DND-41 (cell line): ENCODE measurements at regions not wholly inside any gene's neighbourhood (a gene's known extent, or its start where the extent isn't known, plus 50 kb on each side); places are given as distances from the start of the nearest gene placed in this dataset.

Experiments
- ATAC-seq: fragments of 200-7000 bp; cut with Tn5 transposase; 3 replicates; pipeline ENCODE4 v1.9.1; 2021; ENCODE audit warnings: low read depth; ENCODE audit not compliant: insufficient read depth
- DNase-seq: peaks from one replicate; pipeline ENCODE4 v3.0.0-alpha.2; 2020
- H2AFZ ChIP-seq: 2 replicates; pipeline ENCODE4 v1.6.0; 2012; ENCODE audit warnings: low read depth, low read length
- H3K27ac ChIP-seq: 2 replicates; pipeline ENCODE4 v1.5.1; 2012; ENCODE audit warnings: low read length, inconsistent platforms
- H3K27me3 ChIP-seq: fragments of 200-600 bp; sonication (generic); 2 replicates; pipeline ENCODE4 v1.6.0; 2012; ENCODE audit warnings: low read length, mild to moderate bottlenecking, inconsistent platforms; ENCODE audit not compliant: insufficient read depth, poor library complexity
- H3K36me3 ChIP-seq: 2 replicates; pipeline ENCODE4 v1.5.1; 2012; ENCODE audit warnings: low read length, inconsistent platforms; ENCODE audit not compliant: insufficient read depth
- H3K4me1 ChIP-seq: 2 replicates; pipeline ENCODE4 v1.5.1; 2012; ENCODE audit warnings: mild to moderate bottlenecking, low read length; ENCODE audit not compliant: insufficient read depth
- H3K4me2 ChIP-seq: 2 replicates; pipeline ENCODE4 v1.6.0; 2012; ENCODE audit warnings: mild to moderate bottlenecking, moderate library complexity, low read length, inconsistent platforms; ENCODE audit not compliant: insufficient read depth
- H3K4me3 ChIP-seq, 2 experiments: fragments of 200-600 bp in 1 of 2; shearing (Covaris generic) in 1 of 2; 2 replicates each; pipeline ENCODE4 v1.5.1; 2012 to 2016; ENCODE audit warnings: inconsistent platforms in 2 of 2, low read length in 2 of 2, mild to moderate bottlenecking in 2 of 2, low read depth in 1 of 2, moderate library complexity in 1 of 2
- H3K79me2 ChIP-seq: 2 replicates; pipeline ENCODE4 v1.6.0; 2012; ENCODE audit warnings: low read length, inconsistent platforms; ENCODE audit not compliant: insufficient read depth
- H3K9ac ChIP-seq: 2 replicates; pipeline ENCODE4 v1.6.0; 2012; ENCODE audit warnings: low read depth, mild to moderate bottlenecking, inconsistent platforms, low read length, moderate library complexity
- H3K9me3 ChIP-seq: 2 replicates; pipeline ENCODE4 v1.5.1; 2012; ENCODE audit warnings: low read length, moderate library complexity, mild to moderate bottlenecking, inconsistent platforms; ENCODE audit not compliant: insufficient read depth, severe bottlenecking
- H4K20me1 ChIP-seq: 2 replicates; pipeline ENCODE4 v1.6.0; 2012; ENCODE audit warnings: low read length; ENCODE audit not compliant: insufficient read depth
- EZH2 ChIP-seq: IDR thresholded peaks from 3 replicates; pipeline ENCODE4 v1.6.1; 2012; ENCODE audit warnings: borderline replicate concordance, low read depth, mild to moderate bottlenecking, moderate library complexity, low read length, inconsistent platforms; ENCODE audit not compliant: severe bottlenecking
- TF ChIP-seq, protein P1 (sequence below): IDR thresholded peaks from 2 replicates; pipeline ENCODE4 v1.5.1; 2012; ENCODE audit warnings: borderline replicate concordance, low read length, moderate library complexity, mild to moderate bottlenecking; ENCODE audit not compliant: poor library complexity, severe bottlenecking; ENCODE audit errors: extremely low read depth

DNA sequence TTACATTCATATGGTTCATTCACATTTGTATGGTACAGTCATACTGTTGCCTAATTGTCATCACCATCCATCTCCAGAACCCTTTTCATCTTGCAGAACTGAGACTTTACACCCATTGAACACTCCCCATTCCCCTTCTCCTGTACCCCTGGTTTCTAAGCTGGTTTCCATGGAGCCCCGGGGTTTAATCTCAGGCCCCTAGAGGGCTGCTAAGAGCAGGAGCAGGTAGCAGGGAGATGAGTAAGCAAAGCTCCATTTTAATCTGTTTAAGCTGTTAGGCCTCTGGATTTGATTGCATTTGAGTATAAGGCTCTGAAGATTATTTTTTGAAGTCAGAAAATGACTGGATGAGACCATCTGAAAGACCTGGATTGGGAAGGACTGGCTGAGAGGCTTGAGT lies 68.5 kb upstream of the RPL38 start:
- Histone ChIP-seq H3K27ac (no peak overlapping the region), H3K4me1 (no peaks in the 10 kb centered on the region), H3K4me3 (no peak overlapping the region), H2AFZ (no peak overlapping the region), H3K27me3 (peaks cover 19% of the 10 kb centered on the region), H3K4me2 (no peak overlapping the region), H3K36me3 (no peaks in the 10 kb centered on the region), H4K20me1 (no peaks in the 10 kb centered on the region), H3K9ac (no peak overlapping the region), H3K9me3 (no peaks in the 10 kb centered on the region), H3K79me2 (no peaks in the 10 kb centered on the region)
- DNase-seq (no peak), ATAC-seq (no peak)
- TF ChIP-seq EZH2, result no peak
- TF ChIP-seq, protein P1, sequence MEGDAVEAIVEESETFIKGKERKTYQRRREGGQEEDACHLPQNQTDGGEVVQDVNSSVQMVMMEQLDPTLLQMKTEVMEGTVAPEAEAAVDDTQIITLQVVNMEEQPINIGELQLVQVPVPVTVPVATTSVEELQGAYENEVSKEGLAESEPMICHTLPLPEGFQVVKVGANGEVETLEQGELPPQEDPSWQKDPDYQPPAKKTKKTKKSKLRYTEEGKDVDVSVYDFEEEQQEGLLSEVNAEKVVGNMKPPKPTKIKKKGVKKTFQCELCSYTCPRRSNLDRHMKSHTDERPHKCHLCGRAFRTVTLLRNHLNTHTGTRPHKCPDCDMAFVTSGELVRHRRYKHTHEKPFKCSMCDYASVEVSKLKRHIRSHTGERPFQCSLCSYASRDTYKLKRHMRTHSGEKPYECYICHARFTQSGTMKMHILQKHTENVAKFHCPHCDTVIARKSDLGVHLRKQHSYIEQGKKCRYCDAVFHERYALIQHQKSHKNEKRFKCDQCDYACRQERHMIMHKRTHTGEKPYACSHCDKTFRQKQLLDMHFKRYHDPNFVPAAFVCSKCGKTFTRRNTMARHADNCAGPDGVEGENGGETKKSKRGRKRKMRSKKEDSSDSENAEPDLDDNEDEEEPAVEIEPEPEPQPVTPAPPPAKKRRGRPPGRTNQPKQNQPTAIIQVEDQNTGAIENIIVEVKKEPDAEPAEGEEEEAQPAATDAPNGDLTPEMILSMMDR, result no peak

DNA sequence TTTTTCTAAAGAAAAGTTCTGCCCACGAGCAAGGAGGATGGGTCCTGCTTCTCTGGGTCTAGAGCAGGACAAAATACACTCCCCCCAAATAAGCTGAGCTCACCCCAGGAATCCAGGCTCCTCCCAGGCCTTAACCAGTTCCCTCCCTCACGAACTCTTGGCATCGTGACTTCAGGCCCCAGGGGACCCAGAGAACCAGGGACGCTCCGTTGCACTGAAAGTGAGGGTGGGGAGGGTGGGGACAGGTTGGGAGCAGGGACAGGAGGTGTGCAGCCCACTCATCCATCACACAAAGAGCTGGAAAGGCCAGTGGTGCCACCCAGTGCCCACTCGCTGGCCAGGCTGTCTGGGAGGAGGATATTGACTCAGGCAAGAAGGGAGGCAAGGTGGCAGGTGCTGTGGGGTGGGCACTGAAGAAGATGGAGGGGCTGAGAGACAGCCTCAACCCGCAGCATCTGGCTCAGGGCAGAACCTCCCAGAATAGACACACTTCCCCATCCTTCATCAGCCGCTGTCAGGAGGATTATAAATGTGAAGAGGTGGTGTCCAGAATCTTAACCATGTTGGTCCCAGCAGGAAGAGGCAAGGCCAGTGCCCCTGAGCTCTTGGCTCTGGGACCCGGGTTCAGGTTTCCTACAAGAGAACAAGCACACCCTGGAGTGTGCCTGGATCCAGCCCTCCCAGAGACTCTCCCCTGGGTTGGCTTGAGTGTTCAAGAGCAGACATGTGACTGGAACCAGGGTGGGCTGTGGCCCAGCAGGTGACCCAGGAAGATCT lies 67.9 kb upstream of the RPL38 start:
- H3K36me3 ChIP-seq, result no peaks in the 10 kb centered on the region
- no peak for ATAC-seq
- DNase-seq, result no peak
- H3K79me2 ChIP-seq, result no peaks in the 10 kb centered on the region
- no peak overlapping the region for H2AFZ ChIP-seq
- no peaks in the 10 kb centered on the region for H4K20me1 ChIP-seq
- H3K9ac ChIP-seq, result no peak overlapping the region
- H3K4me1 ChIP-seq, result no peaks in the 10 kb centered on the region
- peaks cover 19% of the 10 kb centered on the region for H3K27me3 ChIP-seq
- no peak for TF ChIP-seq EZH2
- TF ChIP-seq, protein P1, result no peak
- no peak overlapping the region for H3K4me2 ChIP-seq
- H3K27ac ChIP-seq, result no peak overlapping the region
- no peak overlapping the region for H3K4me3 ChIP-seq
- no peaks in the 10 kb centered on the region for H3K9me3 ChIP-seq

DNA sequence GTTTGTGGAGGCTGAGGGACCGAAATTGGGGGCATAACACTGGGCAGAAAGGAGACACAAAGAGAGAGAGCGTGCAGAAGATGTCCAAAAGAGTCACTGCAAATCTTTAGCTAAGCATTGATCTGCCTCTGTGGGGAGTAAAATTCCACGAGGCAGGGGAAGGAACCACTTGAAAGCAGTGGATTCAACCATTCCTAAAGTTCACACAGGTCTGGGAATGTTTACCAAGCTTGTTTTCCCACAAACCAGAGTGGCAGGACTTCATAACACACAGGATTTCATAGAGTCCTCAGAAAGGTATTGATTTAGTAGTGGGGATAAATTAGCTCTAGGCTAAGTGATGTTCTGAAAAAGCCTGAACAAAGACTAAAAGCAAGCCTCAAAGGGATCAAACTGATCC lies 66.1 kb upstream of the RPL38 start:
- H3K4me3 ChIP-seq, result no peak overlapping the region
- H3K79me2 ChIP-seq, result no peaks in the 10 kb centered on the region
- H3K27ac ChIP-seq, result no peak overlapping the region
- no peak for TF ChIP-seq EZH2
- TF ChIP-seq, protein P1, result no peak
- H3K36me3 ChIP-seq, result no peaks in the 10 kb centered on the region
- no peak overlapping the region for H3K4me2 ChIP-seq
- H3K9ac ChIP-seq, result no peak overlapping the region
- no peaks in the 10 kb centered on the region for H4K20me1 ChIP-seq
- peaks cover 19% of the 10 kb centered on the region for H3K27me3 ChIP-seq
- H3K9me3 ChIP-seq, result peaks cover 6% of the 10 kb centered on the region
- no peaks in the 10 kb centered on the region for H3K4me1 ChIP-seq
- no peak overlapping the region for H2AFZ ChIP-seq
- no peak for DNase-seq
- no peak for ATAC-seq
